RWPE2 (cell line): ENCODE measurements at regions not wholly inside any gene's neighbourhood (a gene's known extent, or its start where the extent isn't known, plus 50 kb on each side); places are given as distances from the start of the nearest gene placed in this dataset.

Source experiments
- ATAC-seq: fragments of 200-7000 bp; cut with Tn5 transposase; 3 replicates; pipeline ENCODE4 v1.9.1; 2021; ENCODE audit warnings: low read depth
- DNase-seq: peaks from one replicate; pipeline ENCODE4 v3.0.0-alpha.2; 2020; ENCODE audit warnings: low spot score
- H3K27ac ChIP-seq: fragments of 450-650 bp; 2 replicates; pipeline ENCODE4 v1.5.1; 2017; ENCODE audit warnings: mild to moderate bottlenecking; ENCODE audit not compliant: poor library complexity, severe bottlenecking
- H3K27me3 ChIP-seq: fragments of 250-450 bp; sonication (Bioruptor Pico); 2 replicates; pipeline ENCODE4 v1.5.1; 2021; ENCODE audit warnings: mild to moderate bottlenecking, moderate library complexity; ENCODE audit not compliant: insufficient read depth, poor library complexity, severe bottlenecking
- H3K36me3 ChIP-seq: fragments of 250-450 bp; sonication (Bioruptor Pico); 2 replicates; pipeline ENCODE4 v1.5.1; 2020; ENCODE audit warnings: low read depth, mild to moderate bottlenecking, moderate library complexity
- H3K4me1 ChIP-seq: fragments of 250-450 bp; sonication (Bioruptor Pico); 2 replicates; pipeline ENCODE4 v1.5.1; 2021; ENCODE audit warnings: mild to moderate bottlenecking, moderate library complexity; ENCODE audit not compliant: insufficient read depth, poor library complexity, severe bottlenecking
- H3K4me3 ChIP-seq: fragments of 250-450 bp; sonication (Bioruptor Pico); 2 replicates; pipeline ENCODE4 v1.5.1; 2021; ENCODE audit warnings: mild to moderate bottlenecking, moderate library complexity; ENCODE audit not compliant: severe bottlenecking
- H3K9me3 ChIP-seq: fragments of 250-450 bp; sonication (Bioruptor Pico); 2 replicates; pipeline ENCODE4 v1.5.1; 2021; ENCODE audit warnings: mild to moderate bottlenecking, moderate library complexity; ENCODE audit not compliant: severe bottlenecking
- CTCF ChIP-seq: fragments of 450-650 bp; IDR thresholded peaks from one replicate; pipeline ENCODE4 v1.5.1; 2017; ENCODE audit warnings: mild to moderate bottlenecking, moderate library complexity; ENCODE audit not compliant: poor library complexity, severe bottlenecking

DNA sequence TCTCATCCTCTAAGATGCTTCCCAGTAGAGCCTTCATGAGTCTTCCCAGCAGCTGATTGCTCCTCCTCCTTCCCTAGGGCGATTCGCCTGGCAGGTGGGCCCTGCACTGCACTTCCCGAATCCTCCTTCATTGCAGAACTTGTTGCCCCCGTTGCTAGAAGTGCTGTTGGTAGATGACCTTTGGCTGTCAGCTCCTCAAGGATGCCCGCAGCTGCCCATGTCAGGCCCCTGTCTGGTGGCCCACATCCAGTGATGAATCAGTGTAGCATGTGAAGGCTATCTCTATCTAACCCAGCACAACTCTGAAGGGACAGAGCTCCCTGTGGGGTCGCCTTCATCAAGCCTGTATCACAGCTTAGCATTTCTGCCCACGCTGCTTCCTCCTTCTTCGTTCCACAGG lies 52.1 kb upstream of the F3 start:
- DNase-seq (no peak), ATAC-seq (no peak)
- Histone ChIP-seq H3K27ac (no peak overlapping the region), H3K27me3 (no peaks in the 10 kb centered on the region), H3K36me3 (no peaks in the 10 kb centered on the region), H3K4me3 (no peak overlapping the region), H3K4me1 (no peaks in the 10 kb centered on the region), H3K9me3 (no peaks in the 10 kb centered on the region)
- TF ChIP-seq CTCF = no peak

DNA sequence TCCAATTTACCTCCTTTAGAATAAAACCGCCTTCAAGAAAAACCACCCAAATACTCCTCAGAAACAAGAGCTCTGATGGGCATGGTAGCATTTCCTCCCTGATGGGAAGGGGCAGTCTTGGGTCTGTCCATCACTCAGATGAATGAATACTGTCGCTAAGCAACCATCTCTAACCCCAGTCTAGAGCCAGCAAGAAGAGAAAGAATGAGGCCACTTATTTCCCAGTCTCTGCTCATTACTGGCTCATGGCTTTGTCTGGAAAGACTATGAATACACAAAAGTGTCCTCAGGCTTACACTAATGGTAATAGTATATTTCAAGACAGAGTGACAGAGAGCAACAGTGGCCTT lies 51.0 kb upstream of the F3 start:
- H3K27ac ChIP-seq = no peak overlapping the region
- H3K36me3 ChIP-seq = no peaks in the 10 kb centered on the region
- ATAC-seq (no peak), DNase-seq (no peak)
- no peak overlapping the region for H3K4me3 ChIP-seq
- no peaks in the 10 kb centered on the region for H3K9me3 ChIP-seq
- no peaks in the 10 kb centered on the region for H3K27me3 ChIP-seq
- no peak for TF ChIP-seq CTCF
- no peaks in the 10 kb centered on the region for H3K4me1 ChIP-seq

- Histone ChIP-seq H3K4me3 (no peak overlapping the region), H3K9me3 (no peaks in the 10 kb centered on the region), H3K27me3 (no peaks in the 10 kb centered on the region), H3K4me1 (no peaks in the 10 kb centered on the region), H3K36me3 (no peaks in the 10 kb centered on the region), H3K27ac (no peak overlapping the region)
- ATAC-seq = no peak
- no peak for TF ChIP-seq CTCF
- no peak for DNase-seq
Observed at GRCh38 chr1:94591823-94592570, 50.4 kb upstream of the F3 start.
